CD4-positive, alpha-beta T cell treated with Interleukin-15 for 1 hour (primary cell): ENCODE measurements at regions not wholly inside any gene's neighbourhood (a gene's known extent, or its start where the extent isn't known, plus 50 kb on each side); places are given as distances from the start of the nearest gene placed in this dataset.

Experiments used
- DNase-seq: peaks from one replicate; pipeline ENCODE4 v3.0.0-alpha.2; 2020

GRCh38 chr22:27212617-27213177 lies 555.3 kb downstream of the MIAT start:
- no peak for DNase-seq

DNA sequence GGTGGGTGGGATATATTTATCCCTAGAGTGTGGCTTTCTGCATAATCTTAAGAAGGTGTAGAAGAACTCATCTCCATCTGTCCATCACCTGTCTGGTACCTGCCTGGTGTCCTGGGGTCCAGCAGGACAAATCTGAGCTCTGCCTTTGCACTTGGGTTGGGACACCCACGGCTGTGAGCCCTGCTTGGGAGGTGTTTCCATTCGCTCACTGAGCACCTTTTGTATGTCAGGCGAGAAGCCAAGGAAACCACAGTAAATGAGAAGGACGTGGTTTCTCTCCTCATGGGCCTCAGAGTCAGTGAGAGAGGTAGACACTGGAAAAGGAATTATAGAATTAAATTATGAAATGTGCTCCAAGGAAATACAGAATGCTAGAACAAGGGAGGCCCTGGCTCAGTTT lies 555.9 kb downstream of the MIAT start:
- DNase-seq = no peak

DNA sequence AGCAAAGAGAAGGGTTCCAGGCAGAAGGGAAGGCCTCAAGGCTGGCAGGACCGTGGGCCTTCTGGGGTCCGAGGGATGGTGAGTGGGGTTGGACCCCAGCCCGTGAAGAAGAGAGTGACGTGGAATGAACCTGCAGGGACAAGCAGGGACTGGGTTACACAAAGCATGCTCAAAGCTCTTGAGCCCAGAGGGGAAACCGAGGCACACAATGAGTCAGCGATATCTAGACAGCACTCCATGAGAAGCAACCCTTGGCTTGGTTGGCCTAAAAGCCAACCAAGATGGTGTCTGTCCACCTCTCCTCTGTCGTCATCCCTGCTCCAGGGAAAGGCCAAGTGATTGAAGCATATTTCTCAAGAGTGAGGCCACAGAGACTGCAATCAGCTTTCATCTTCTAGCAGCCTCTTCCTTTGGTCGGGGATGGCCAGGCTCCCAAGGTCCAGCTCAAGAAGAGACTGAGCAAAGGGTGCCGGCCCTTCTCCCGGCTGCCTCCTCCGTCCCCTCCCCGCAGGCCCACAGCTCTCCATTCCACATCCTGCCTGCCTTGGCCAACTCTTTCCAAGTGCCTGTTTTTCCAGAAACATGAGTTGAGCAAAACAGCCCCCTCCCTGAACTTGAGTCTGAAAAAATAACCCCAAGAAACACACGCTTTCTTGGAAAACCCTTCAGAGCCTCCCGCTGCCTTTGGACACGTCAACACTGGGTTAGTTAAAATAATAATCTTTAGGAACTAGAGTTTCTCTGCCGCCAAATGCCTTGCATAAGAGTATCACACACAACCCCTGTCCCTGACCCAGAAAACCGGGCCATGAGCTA lies 556.6 kb downstream of the MIAT start:
- DNase-seq = no peak

DNA sequence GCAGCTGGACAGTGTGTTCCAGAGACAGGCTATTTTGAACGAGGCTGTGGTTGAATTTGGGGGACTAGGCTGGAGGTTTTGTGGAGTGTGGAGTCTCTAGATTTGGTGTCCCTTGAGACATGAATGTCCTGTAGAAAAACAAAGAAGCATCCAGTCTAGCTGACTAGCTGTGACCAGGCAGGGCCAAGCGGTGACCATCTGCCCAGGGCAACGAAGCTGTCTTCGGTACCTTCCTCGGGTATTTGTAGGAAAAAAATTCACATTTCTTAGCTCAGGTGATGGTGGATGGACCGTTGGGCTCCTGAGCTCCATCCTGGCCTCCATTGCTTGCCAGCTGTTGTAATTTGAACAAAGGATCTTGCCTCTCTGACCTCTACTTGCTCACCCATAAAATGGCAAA lies 557.3 kb downstream of the MIAT start:
- no peak for DNase-seq

DNA sequence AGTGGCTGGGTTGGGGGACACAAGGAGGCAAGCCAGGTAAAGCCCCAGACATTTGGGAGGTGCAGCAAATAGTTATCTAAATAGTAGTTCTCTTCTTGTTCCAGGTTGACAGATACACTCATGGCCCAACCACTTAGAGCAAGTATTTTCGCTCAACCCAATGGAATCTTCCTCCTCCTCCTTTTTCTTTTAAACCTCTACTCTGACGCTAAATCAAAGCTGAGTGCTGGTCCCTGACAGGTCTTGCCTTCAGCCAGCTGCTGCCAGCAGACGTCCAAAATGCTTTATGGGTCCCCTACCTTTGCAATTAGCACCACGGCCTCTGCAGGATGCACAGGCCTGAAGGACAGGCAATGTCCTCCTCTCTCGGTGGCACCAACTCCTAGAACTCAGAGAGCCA lies 558.5 kb downstream of the MIAT start:
- DNase-seq = no peak

DNA sequence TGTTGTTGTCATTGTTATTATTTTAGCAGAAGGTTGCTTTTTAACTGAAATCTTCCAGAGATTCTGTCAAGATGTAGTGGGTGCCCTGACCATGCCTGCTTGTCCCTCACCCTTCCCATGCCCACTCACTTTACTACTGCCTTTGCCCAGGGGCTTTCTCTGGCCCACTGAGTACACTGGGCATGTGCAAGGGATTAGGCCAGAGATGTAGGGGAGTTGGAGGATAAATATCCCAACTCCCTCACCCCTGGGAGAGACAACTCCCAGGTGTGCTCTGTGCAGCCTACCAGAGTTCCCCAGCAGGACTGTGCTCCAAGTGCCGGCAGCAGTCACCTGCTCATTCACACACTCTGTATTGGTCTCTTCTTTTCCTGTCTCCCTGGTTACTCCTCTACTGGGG lies 559.1 kb downstream of the MIAT start:
- no peak for DNase-seq

- DNase-seq = no peak
Observed at GRCh38 chr22:27217154-27217553, 559.8 kb downstream of the MIAT start.

GRCh38 chr22:27218012-27218920 lies 560.9 kb downstream of the MIAT start:
- no peak for DNase-seq

DNA sequence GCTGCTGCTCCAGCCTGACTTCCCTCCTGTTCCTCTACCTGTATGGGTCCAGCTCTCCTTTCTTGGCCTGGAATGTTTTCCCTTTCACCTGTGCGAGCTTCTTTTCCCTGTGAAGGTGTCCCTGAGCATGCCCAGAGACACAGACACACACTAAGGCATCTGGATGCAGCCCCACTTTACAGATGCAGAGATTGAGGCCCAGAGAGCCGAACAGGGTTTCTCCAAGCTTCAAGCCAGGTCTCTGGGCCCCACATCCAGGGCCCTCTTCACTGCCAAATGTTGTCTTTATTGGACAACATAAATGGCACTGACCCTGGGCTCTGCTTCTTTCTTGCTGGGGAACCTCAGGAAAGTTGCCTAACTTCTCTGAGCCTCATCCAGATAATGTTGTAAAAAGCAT lies 561.6 kb downstream of the MIAT start:
- no peak for DNase-seq

GRCh38 chr22:27220339-27220738 lies 563.0 kb downstream of the MIAT start:
- DNase-seq = no peak

GRCh38 chr22:27222178-27222577 lies 564.8 kb downstream of the MIAT start:
- DNase-seq = no peak

DNA sequence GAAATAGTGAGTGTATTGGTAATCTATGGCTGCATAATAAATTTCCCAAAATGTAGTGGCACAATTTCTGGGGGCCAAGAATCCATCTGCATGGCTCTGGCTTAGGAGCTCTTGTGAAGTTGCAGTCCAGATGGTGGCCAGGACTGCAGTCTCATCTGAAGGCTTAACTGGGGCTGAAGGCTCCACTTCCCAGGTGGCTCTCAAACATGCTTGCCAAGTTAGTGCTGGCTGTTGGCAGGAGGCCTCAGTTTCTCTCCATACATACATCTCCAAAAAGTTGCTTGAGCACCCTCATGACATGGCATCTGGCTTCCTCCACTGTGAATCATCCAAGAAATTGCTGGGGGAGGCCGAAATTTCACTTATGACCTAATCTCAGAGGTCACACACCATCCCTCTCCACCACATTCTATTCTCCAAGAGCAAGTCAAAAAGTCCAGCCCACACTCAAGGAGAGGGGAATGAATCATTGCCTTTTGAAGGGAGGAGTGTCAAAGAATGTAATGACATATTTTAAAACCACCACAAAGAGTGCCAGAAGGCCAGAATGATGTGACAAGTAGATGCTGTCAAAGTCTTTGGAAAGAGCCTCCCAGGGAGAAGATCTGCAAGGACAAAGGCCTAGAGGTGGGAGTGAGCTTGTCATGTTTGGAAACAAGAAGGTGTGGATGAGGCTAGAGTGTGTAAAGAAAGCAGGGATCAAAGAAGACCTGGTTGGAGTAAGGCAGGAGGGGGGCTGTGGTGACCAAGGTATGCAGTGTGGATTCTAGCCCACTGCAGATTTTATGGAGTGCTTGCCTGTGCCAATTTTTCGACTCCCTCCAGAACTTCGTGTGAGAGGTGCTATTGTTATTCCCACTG lies 566.2 kb downstream of the MIAT start:
- DNase-seq = no peak

GRCh38 chr22:27224485-27225374 lies 567.3 kb downstream of the MIAT start:
- DNase-seq = no peak

DNA sequence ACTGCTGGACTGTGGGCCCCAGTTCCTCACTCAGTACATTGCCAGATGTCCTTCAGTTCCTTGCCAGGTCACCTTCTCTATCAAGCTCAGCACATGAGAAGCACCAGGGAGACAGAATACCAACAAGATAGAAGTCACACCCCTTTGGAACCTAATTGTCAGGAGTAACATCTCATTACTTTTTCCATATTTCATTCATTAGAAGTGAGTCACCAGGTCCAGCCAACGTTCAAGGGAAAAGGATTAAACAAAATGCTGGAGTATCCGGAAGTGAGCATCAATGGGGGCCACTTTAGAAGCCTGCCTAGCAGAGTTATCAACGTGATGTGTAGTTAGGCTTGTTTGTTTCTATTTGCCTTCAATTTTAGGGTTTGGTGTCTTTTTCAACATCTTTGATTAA lies 569.3 kb downstream of the MIAT start:
- DNase-seq = no peak

- no peak for DNase-seq
Observed at GRCh38 chr22:27228771-27229170, 571.4 kb downstream of the MIAT start.

GRCh38 chr22:27230189-27230588 lies 571.4 kb downstream of the MN1 start:
- DNase-seq = no peak

DNA sequence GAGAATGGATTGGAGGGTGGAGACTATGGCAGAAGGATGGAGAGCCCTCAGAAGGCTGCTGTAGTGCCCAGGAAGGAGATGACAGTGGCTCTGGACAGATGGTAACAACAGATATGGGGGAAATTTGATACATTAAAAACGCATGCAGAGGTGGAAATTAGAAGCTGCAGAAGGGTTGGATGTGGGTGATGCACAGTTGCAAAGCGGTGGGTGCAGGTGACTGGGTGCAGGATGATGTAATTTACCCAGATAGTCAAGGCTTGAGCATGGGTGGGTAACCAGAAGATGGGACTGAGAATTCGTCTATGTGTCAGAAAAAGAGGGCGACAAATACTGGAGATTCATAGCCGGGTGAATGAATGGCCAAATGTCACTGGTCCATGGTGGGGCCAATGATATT lies 570.3 kb downstream of the MN1 start:
- no peak for DNase-seq

DNA sequence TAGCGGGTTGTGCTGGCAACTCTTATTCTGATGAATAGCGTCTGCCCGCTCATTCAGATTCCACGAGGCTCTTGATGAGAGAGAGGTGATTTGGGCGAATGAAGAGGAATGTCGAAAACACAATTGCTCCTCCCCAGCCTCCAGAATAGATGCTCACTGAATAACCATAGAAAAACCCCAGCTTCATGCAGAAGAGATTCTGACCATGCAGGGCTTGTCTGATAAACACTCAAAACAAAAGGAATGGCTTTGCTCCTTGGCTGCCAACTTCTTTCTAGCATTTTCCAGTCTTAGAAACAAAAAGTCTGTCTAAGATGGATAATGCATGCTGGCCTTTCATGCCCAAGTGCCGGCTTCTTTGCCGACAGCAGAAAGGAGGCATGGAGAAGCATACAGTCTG lies 569.5 kb downstream of the MN1 start:
- no peak for DNase-seq

GRCh38 chr22:27237080-27237741 lies 564.3 kb downstream of the MN1 start:
- DNase-seq = no peak

- DNase-seq = no peak
Observed at GRCh38 chr22:27238935-27239510, 562.5 kb downstream of the MN1 start.

GRCh38 chr22:27239520-27239919 lies 562.0 kb downstream of the MN1 start:
- DNase-seq = no peak
